SJSA1 (cell line): ENCODE measurements at regions not wholly inside any gene's neighbourhood (a gene's known extent, or its start where the extent isn't known, plus 50 kb on each side); places are given as distances from the start of the nearest gene placed in this dataset.
"Not testable (repeated sequence)": the region's sequence is repeated elsewhere in the genome, so short reads cannot be mapped to it uniquely, and the experiment has no call there.

Source experiments
- DNase-seq, 2 experiments: peaks; one replicate each; pipeline ENCODE4 v3.0.0-alpha.2; 2015 to 2020; ENCODE audit warnings: low spot score in 2 of 2, low read depth in 1 of 2
- H3K27ac ChIP-seq: fragments of 250-450 bp; sonication (Bioruptor Pico); 2 replicates; pipeline ENCODE4 v1.5.1; 2020; ENCODE audit warnings: mild to moderate bottlenecking, moderate library complexity
- H3K27me3 ChIP-seq: fragments of 250-450 bp; sonication (Bioruptor Pico); replicated peaks from 2 replicates; pipeline ENCODE4 v1.5.1; 2020; ENCODE audit warnings: mild to moderate bottlenecking, moderate library complexity
- H3K36me3 ChIP-seq: fragments of 250-450 bp; sonication (Bioruptor Pico); 2 replicates; pipeline ENCODE4 v1.5.1; 2020; ENCODE audit warnings: mild to moderate bottlenecking
- H3K4me1 ChIP-seq: fragments of 250-450 bp; sonication (Bioruptor Pico); replicated peaks from 2 replicates; pipeline ENCODE4 v1.6.1; 2021; ENCODE audit warnings: mild to moderate bottlenecking
- H3K4me3 ChIP-seq: fragments of 250-450 bp; sonication (Bioruptor Pico); 2 replicates; pipeline ENCODE4 v1.5.1; 2020; ENCODE audit warnings: mild to moderate bottlenecking
- H3K9me3 ChIP-seq: fragments of 250-450 bp; sonication (Bioruptor Pico); replicated peaks from 2 replicates; pipeline ENCODE4 v1.5.1; 2020; ENCODE audit warnings: mild to moderate bottlenecking

DNA sequence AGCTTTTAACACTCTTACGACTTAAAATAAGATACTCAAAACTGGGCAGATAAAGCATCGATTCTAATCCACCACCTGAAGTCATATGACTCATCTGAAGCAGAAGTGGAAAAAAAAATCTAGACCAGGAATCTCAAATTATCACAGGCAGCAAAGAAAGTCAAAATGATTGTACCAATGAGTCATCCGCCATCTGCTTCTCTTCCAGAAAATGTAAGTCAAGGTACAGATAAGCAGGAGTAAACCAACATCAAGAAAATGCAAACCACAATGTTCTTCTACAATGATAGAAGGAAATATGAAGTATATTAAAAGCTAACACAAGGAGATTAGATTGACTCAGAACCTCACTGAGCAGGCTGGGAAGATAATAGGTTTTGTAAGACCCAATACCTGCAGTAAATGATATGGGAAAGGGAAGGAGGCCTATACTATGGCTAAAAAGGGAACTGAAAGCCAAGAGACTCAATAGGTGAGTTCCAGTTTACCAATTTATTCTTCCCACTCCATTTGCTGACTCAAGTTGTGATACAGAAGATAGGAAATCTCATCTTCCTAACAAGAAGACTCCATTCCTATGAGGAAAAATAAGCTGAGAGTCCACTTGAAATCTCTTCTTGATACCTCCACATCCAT is 88.4 kb upstream of the TET2 start:
- Histone ChIP-seq H3K27ac (no peak overlapping the region), H3K27me3 (no peaks in the 10 kb centered on the region), H3K4me3 (no peak overlapping the region), H3K9me3 (no peaks in the 10 kb centered on the region), H3K36me3 (no peaks in the 10 kb centered on the region), H3K4me1 (peaks cover 22% of the 10 kb centered on the region)
- peak in 1 of 2 experiments; percentile 7 for DNase-seq

- no peaks in the 10 kb centered on the region for H3K36me3 ChIP-seq
- H3K4me1 ChIP-seq: peaks cover 22% of the 10 kb centered on the region
- no peaks in the 10 kb centered on the region for H3K27me3 ChIP-seq
- H3K4me3 ChIP-seq: no peak overlapping the region
- H3K27ac ChIP-seq: no peak overlapping the region
- H3K9me3 ChIP-seq: no peaks in the 10 kb centered on the region
- DNase-seq: no peak
Measured at GRCh38 chr4:105059337-105059736, 87.3 kb upstream of the TET2 start.

GRCh38 chr4:105060628-105061027 is 86.0 kb upstream of the TET2 start:
- Histone ChIP-seq H3K9me3 (no peaks in the 10 kb centered on the region), H3K27me3 (no peaks in the 10 kb centered on the region), H3K36me3 (no peaks in the 10 kb centered on the region), H3K4me3 (no peak overlapping the region), H3K4me1 (peaks cover 22% of the 10 kb centered on the region), H3K27ac (peak overlapping the region; percentile 58)
- peak in 1 of 2 experiments; percentile 41 for DNase-seq

DNA sequence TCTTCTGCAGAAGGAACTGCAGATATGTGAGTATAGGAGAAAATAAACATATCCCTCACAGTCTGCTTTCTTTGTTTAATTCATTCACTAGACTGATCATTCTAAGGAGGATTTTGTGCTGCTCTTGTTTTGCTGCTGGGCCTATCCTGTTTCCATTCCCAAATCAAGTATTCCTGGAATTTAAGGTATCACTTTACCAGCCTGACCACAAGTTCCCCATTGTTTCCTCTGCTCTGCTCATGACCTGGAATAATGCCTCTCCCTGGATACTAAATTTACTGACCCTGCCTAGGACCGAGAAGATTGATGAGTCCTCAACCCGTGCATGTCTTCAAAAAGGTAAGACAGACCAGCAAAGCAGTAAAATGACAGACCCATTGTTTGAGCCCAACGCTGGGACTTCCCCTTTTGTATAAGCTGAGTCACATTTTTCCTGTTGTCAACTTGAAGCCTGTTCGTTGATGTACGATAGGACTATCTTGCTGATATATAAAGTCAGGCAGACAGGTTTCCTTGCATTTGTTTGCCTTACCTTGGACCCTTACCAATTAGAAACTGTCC is 85.5 kb upstream of the TET2 start:
- peak overlapping the region; percentile 58 for H3K27ac ChIP-seq
- peak; percentile 36 to 58 for DNase-seq
- H3K4me1 ChIP-seq: peaks cover 22% of the 10 kb centered on the region
- H3K9me3 ChIP-seq: no peaks in the 10 kb centered on the region
- no peaks in the 10 kb centered on the region for H3K27me3 ChIP-seq
- H3K36me3 ChIP-seq: no peaks in the 10 kb centered on the region
- H3K4me3 ChIP-seq: no peak overlapping the region

DNA sequence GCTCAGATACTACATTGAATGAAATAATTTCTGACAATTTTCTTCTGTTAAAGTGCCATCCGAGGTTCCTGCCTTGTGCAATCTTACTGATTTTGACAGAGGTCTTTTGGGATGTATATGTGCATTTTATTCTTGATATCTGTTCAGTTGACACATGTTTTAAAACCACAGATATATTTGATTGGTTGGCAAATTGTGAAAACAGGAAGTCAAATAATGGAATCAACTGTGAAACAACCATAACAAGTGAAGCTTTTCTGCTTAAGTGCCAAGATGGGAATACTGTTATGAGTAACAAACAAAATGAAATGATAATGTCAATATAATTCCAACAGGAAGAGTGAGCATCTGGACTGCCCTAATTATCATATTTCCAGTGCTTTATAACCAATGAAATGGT is 84.9 kb upstream of the TET2 start:
- Histone ChIP-seq H3K27ac (peak overlapping the region; percentile 58), H3K36me3 (no peaks in the 10 kb centered on the region), H3K27me3 (no peaks in the 10 kb centered on the region), H3K4me1 (peaks cover 22% of the 10 kb centered on the region), H3K4me3 (no peak overlapping the region), H3K9me3 (no peaks in the 10 kb centered on the region)
- no peak for DNase-seq

GRCh38 chr4:105066401-105066800 is 80.3 kb upstream of the TET2 start:
- H3K27me3 ChIP-seq: no peaks in the 10 kb centered on the region
- peaks cover 5% of the 10 kb centered on the region for H3K4me1 ChIP-seq
- H3K27ac ChIP-seq: no peak overlapping the region
- no peaks in the 10 kb centered on the region for H3K36me3 ChIP-seq
- no peaks in the 10 kb centered on the region for H3K9me3 ChIP-seq
- no peak for DNase-seq
- H3K4me3 ChIP-seq: no peak overlapping the region

DNA sequence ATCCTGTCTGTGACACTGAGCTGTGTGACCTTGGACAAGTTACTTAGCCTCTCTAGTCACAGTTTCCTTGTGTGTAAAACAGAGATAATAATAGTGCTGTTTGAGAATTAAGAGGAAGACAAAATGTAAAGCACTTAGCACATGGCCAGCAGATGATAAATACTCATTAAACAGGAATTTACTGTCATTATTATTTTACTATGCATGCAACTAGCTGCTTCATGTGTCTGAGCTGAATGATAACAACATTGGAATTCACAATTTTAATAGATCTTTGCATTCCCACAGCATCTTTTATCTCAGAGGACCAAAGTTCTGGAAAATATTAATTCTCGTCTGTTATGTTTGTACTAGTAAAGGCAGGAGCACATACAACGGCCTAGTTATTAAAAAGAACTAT is 79.2 kb upstream of the TET2 start:
- H3K4me1 ChIP-seq: no peaks in the 10 kb centered on the region
- no peaks in the 10 kb centered on the region for H3K9me3 ChIP-seq
- no peak overlapping the region for H3K4me3 ChIP-seq
- DNase-seq: no peak
- H3K27me3 ChIP-seq: no peaks in the 10 kb centered on the region
- H3K36me3 ChIP-seq: no peaks in the 10 kb centered on the region
- H3K27ac ChIP-seq: no peak overlapping the region

DNA sequence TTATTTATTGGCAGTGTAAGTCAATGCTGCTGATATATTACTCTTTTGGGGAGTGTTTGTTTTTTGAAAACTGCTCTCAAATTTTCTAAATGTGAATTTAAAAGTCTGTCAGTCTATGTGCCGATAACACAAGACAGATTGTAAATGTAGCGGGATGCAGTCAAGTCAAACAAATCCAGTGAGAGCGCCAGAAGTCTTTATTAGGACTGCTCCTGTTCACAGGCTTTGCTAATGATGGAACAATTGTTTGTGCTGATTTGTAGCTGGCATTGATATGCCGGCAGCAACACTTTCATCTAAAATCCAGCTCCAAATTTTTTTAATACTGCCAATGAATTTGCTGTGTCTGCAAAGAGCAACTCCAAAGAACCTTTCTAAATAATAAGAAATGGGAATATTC is 78.7 kb upstream of the TET2 start:
- no peaks in the 10 kb centered on the region for H3K9me3 ChIP-seq
- no peaks in the 10 kb centered on the region for H3K4me1 ChIP-seq
- H3K36me3 ChIP-seq: no peaks in the 10 kb centered on the region
- H3K27me3 ChIP-seq: no peaks in the 10 kb centered on the region
- DNase-seq: no peak
- no peak overlapping the region for H3K27ac ChIP-seq
- no peak overlapping the region for H3K4me3 ChIP-seq

DNA sequence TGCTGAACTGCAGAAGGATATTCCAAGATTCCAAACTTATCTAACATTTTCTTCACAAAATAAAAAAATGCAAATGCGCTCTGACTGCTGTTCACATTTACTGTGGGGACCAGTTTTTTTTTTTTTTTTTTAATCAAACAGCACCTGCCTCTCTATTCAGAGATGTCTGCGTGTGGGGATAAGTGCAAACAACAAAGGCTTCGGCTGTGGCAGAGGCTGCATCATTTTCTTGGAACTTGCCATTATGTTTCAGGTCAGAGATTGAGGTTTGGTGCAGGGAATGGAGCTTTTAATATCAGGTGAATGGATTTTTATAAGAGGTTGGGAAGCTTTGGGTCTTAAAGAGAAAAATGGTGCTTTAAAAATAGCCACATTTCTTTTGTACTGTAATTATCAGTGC is 78.2 kb upstream of the TET2 start:
- Histone ChIP-seq H3K9me3 (no peaks in the 10 kb centered on the region), H3K27me3 (no peaks in the 10 kb centered on the region), H3K27ac (no peak overlapping the region), H3K36me3 (no peaks in the 10 kb centered on the region), H3K4me3 (no peak overlapping the region), H3K4me1 (no peaks in the 10 kb centered on the region)
- no peak for DNase-seq

DNA sequence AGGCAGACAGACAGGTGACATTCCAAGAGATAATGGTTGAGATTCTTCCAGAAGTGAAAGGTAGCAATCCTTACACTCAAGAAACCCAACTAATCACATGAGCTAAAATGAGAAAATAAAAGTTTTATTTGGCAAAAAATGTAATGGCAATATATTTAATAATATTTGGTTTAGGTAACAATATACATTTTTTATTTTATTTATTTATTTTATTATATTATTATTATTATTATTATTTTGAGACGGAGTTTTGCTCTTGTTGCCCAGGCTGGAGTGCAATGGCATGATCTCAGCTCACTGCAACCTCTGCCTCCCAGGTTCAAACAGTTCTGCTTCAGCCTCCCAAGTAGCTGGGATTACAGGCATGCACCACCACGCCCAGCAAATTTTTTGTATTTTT is 74.6 kb upstream of the TET2 start:
- not testable (repeated sequence) for H3K36me3 ChIP-seq, H3K9me3 ChIP-seq, H3K4me3 ChIP-seq, H3K27me3 ChIP-seq, DNase-seq, H3K27ac ChIP-seq, H3K4me1 ChIP-seq

- Histone ChIP-seq H3K4me1 (no peaks in the 10 kb centered on the region), H3K9me3 (no peaks in the 10 kb centered on the region), H3K4me3 (no peak overlapping the region), H3K27ac (no peak overlapping the region), H3K27me3 (no peaks in the 10 kb centered on the region), H3K36me3 (no peaks in the 10 kb centered on the region)
- no peak for DNase-seq
Measured at GRCh38 chr4:105074097-105074496, 72.6 kb upstream of the TET2 start.

DNA sequence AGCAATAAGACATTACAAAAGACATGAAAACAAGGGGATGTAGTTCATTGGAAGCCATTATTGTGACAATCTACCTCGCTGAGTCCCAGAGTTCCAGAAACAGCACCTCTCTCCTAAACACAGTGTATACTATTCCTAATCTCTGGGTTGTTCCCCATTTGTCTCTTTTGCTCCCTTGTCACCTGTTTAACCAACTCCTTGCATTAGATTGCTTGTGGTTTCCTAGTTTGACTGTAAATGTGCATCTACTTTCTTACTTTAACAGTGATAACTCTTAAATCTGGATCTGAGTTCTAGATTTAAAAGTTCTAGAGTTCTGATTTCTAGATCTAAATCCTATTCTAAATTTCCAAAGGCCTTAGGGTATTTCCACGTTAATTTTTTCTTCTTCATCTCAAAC is 71.6 kb upstream of the TET2 start:
- Histone ChIP-seq H3K4me1 (no peaks in the 10 kb centered on the region), H3K27ac (no peak overlapping the region), H3K36me3 (no peaks in the 10 kb centered on the region), H3K27me3 (no peaks in the 10 kb centered on the region), H3K4me3 (no peak overlapping the region), H3K9me3 (no peaks in the 10 kb centered on the region)
- no peak for DNase-seq

DNA sequence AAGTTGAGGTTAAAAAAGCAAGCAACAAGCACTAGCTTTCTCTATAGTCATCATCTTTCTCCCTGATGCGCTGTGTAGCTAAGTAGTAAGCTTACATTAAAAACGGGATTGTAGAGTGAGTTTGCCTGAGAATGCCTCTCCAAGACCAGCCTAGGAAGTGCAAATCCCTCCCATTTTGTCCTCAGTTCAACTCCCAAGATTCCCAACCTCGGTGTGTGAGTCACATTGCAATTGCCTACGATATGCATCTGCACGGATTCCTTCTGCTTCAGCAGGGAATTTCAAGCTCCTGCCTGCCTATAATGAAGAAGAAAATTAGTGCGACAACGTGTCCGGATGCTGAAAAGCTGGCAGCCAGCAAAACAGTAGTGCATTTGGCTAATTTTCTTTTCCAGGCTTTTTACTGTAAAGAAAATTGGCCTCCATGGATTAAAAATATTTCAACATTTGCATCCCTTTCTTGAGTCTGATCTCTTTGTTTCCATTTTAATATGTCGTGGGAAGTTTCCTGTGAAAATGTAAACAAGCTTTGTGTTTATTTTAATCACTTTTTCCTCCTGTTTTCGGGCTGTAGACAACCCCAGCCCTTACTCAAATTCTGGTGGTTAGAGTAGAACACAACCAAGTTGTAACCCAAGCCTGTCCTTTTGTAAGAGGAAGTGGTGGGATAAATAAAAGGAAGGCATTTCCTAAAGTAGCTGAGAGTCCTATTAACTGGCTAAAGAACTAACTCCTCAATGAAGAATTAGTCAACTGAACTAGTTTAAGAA is 58.4 kb upstream of the TET2 start:
- peak; percentile 75 to 86 for DNase-seq
- Histone ChIP-seq H3K9me3 (no peaks in the 10 kb centered on the region), H3K4me3 (peak overlapping the region; percentile 21), H3K27me3 (no peaks in the 10 kb centered on the region), H3K4me1 (peaks cover 23% of the 10 kb centered on the region), H3K27ac (peak overlapping the region; percentile 87), H3K36me3 (no peaks in the 10 kb centered on the region)

- DNase-seq: no peak
- Histone ChIP-seq H3K36me3 (no peaks in the 10 kb centered on the region), H3K4me3 (no peak overlapping the region), H3K9me3 (no peaks in the 10 kb centered on the region), H3K27ac (no peak overlapping the region), H3K27me3 (no peaks in the 10 kb centered on the region), H3K4me1 (peaks cover 19% of the 10 kb centered on the region)
Measured at GRCh38 chr4:105092356-105092755, 54.3 kb upstream of the TET2 start.
